Tibial nerve (tissue), 4 donors: ENCODE measurements at regions not wholly inside any gene's neighbourhood (a gene's known extent, or its start where the extent isn't known, plus 50 kb on each side); places are given as distances from the start of the nearest gene placed in this dataset.

Source experiments
- DNase-seq, 2 donors: peaks; one replicate each; pipeline ENCODE4 v3.0.0-alpha.2; 2019; ENCODE audit warnings: low spot score in 2 of 2
- H3K27ac ChIP-seq, 4 donors: fragments of 200-600 bp; sonication (generic) in 3 of 4; one replicate each; pipeline ENCODE4 v1.5.1; 2017 to 2019; ENCODE audit warnings: mild to moderate bottlenecking in 1 of 4
- H3K27me3 ChIP-seq, 2 donors: fragments of 200-600 bp; sonication (generic) in 1 of 2; one replicate each; pipeline versions ENCODE4 v1.5.1 to v1.6.0; 2017 to 2019
- H3K36me3 ChIP-seq, 3 donors: fragments of 200-600 bp; sonication (generic); one replicate each; pipeline ENCODE4 v1.5.1; 2018 to 2019
- H3K4me1 ChIP-seq, 4 donors: fragments of 200-600 bp; sonication (generic) in 3 of 4; one replicate each; pipeline ENCODE4 v1.5.1; 2017 to 2019
- H3K4me3 ChIP-seq, 4 donors: fragments of 200-600 bp; sonication (generic) in 3 of 4; one replicate each; pipeline ENCODE4 v1.5.1; 2017 to 2019; ENCODE audit warnings: mild to moderate bottlenecking in 1 of 4, moderate library complexity in 1 of 4
- H3K9me3 ChIP-seq, 4 donors: fragments of 200-600 bp; sonication (generic) in 3 of 4; one replicate each; pipeline ENCODE4 v1.5.1; 2017 to 2019
- EP300 ChIP-seq, 2 donors: sonication (generic); formaldehyde crosslinking; IDR thresholded peaks; one replicate each; pipeline ENCODE4 v1.6.1; 2017; ENCODE audit warnings: antibody characterized with exemption in 2 of 2, mild to moderate bottlenecking in 1 of 2
- POLR2A ChIP-seq, 2 donors: fragments of 450-650 bp; IDR thresholded peaks; one replicate each; pipeline ENCODE4 v1.6.1; 2017; ENCODE audit warnings: antibody characterized with exemption in 2 of 2, mild to moderate bottlenecking in 2 of 2, moderate library complexity in 2 of 2
- WGBS, 2 donors: methylation state at CpG; one replicate each; pipeline ENCODE4 v1.1.5; 2018; 5-methylcytosine and 5-hydroxymethylcytosine counted together
- TF ChIP-seq, protein P1 (sequence below), 5 experiments: fragments of 200-600 bp in 3 of 5; fragments of 450-650 bp in 2 of 5; sonication (generic) in 3 of 5; IDR thresholded peaks; one replicate each; pipeline ENCODE4 v1.5.1; 2016 to 2019; ENCODE audit warnings: antibody characterized with exemption in 5 of 5, mild to moderate bottlenecking in 3 of 5, moderate library complexity in 2 of 5

DNA sequence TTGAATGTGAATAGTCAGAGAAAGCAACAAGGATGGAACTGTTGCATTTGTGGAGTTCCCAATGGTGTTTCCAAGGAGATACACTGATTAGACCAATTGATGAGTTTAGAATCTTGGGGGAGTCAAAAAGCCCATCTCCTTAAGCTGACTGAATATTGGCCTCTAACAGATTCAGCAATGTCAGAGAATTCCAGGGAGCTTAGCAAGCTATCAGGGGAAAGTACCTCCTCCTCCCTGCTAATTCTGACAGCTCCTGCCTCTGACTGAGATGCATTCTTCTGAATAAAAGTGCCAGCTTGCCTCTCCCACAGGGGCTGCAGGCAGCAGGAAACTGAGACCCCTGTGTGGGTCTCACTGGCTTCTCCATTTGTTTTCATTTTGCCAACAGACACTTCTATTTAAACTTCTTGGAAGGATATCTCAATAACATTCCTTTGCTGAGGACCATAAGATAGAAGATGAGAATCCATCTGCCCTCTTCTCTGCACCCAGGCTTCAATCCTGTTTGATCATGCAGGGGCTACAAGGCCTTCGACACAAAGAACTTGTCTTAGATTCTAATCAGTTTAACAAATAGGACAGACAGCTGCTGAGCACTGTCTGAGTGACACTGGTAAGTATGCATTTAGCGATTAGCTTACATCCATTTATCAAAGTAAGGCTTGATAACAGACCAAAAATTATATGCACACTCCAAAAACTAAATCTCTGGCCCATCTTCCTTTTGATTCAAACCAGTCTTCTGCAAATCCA is 1080.8 kb downstream of the TUSC7 start:
- 76 to 87% methylated on average over 2 of the region's 2 CpGs for WGBS, 2 donors
- no peak overlapping the region for H3K4me3 ChIP-seq
- no peak for TF ChIP-seq POLR2A (IDR thresholded peaks at IDR 0.05)

DNA sequence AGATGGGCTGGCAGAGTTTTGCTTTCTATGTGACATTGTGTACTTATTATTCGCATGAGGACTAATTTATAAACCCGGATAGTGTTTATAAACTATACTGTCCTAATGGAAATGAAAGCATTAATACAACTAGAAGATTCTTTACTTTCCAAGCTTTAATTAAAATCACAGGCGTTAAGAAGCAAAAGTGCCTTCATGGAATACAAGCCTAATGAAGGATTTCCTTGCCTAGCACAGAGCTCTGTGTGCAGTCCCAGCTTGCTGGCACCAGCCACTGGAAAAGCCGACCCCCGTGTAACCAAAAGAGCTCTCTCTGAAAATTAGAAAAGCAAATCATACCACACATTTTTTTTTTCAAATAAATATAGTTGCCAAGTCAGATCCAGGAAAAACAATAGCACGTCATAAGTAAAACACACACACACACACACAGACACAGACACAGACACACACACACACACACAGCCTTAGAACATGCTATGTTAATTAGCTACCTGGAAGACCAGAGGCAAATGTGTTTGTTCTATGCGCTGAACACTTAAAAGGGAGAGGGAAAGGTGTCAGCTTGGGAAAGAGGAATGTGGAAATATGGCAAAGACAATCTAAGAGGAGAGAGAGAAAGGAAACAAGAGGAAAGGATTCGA is 1084.2 kb downstream of the TUSC7 start:
- Histone ChIP-seq H3K27ac (no peak overlapping the region), H3K9me3 (no peaks in the 10 kb centered on the region), H3K36me3 (no peaks in the 10 kb centered on the region), H3K4me3 (no peak overlapping the region), H3K27me3 (peaks cover 0 to 6% of the 10 kb centered on the region in 2 donors), H3K4me1 (peaks cover 0 to 2% (median 0%) of the 10 kb centered on the region in 4 donors)
- TF ChIP-seq POLR2A (IDR thresholded peaks at IDR 0.05) (no peak), EP300 (IDR thresholded peaks at IDR 0.05) (no peak)
- TF ChIP-seq, protein P1, sequence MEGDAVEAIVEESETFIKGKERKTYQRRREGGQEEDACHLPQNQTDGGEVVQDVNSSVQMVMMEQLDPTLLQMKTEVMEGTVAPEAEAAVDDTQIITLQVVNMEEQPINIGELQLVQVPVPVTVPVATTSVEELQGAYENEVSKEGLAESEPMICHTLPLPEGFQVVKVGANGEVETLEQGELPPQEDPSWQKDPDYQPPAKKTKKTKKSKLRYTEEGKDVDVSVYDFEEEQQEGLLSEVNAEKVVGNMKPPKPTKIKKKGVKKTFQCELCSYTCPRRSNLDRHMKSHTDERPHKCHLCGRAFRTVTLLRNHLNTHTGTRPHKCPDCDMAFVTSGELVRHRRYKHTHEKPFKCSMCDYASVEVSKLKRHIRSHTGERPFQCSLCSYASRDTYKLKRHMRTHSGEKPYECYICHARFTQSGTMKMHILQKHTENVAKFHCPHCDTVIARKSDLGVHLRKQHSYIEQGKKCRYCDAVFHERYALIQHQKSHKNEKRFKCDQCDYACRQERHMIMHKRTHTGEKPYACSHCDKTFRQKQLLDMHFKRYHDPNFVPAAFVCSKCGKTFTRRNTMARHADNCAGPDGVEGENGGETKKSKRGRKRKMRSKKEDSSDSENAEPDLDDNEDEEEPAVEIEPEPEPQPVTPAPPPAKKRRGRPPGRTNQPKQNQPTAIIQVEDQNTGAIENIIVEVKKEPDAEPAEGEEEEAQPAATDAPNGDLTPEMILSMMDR (IDR thresholded peaks at IDR 0.05), result no peak
- no peak for DNase-seq
- 38 to 47% methylated on average over 8 of the region's 8 CpGs for WGBS, 2 donors

More for the DNA sequence above, 1080.8 kb downstream of the TUSC7 start:
- DNase-seq, result no peak
- Histone ChIP-seq H3K9me3 (no peaks in the 10 kb centered on the region), H3K27ac (no peak overlapping the region), H3K27me3 (peaks cover 0 to 6% of the 10 kb centered on the region in 2 donors), H3K36me3 (no peaks in the 10 kb centered on the region), H3K4me1 (peaks cover 0 to 15% (median 0%) of the 10 kb centered on the region in 4 donors)

DNA sequence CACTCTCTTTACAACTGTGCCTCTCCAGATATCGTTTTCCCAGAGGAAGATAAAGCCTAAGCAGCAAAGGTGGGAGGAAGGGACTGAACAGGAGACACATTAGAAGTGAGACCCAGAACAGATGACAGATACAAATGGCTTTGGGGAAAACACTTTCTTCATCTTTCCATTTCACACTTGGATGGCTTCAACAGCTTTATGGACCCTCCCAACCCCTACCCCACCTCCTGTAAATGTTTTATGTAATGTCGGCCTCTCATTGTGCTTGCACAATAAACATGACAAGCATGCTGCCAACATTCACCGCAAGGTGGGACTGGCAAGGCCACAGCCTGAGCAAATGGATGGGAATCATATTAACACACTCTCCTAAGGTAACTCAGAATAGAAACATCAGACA is 1088.6 kb downstream of the TUSC7 start:
- Histone ChIP-seq H3K27ac (no peak overlapping the region), H3K9me3 (no peaks in the 10 kb centered on the region), H3K4me1 (no peaks in the 10 kb centered on the region), H3K27me3 (no peaks in the 10 kb centered on the region), H3K4me3 (no peak overlapping the region), H3K36me3 (no peaks in the 10 kb centered on the region)
- WGBS, 2 donors, result 77 to 85% methylated on average over 3 of the region's 3 CpGs
- TF ChIP-seq, protein P1 (IDR thresholded peaks at IDR 0.05), result no peak
- no peak for TF ChIP-seq POLR2A (IDR thresholded peaks at IDR 0.05)
- TF ChIP-seq EP300 (IDR thresholded peaks at IDR 0.05), result no peak
- DNase-seq, result no peak

DNA sequence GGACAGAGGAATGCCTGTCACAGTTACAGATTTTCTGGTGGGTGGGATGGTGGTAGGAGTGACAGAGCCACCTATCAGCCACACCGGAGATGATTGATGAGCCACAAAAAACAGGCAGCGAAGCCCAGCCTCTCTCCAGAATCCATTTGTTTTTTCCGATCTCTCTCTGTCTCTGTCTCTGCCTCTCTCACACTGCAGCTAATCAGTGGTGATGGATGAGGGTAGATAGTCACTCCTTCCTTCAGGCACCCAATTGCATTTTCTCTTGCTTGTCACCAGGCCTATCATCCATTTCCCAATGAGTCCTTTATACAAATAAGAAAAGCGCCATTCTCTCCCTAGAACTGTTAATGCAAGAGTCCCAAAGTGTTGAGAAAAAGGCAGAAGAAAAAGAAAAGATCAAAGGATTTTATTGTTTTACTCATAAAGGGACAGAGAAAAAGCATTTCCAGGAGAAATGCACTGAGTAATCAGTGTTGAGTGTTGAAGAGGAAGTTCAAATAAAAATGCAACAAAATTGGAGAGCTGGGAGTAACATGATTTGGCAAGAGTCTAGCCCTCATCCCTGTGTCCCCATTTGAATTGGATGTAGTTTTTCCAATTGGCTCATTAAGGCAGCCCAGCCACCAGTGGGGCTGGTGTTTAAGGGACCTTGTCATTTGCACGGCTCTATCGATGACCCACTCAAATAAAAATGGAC is 1089.3 kb downstream of the TUSC7 start:
- Histone ChIP-seq H3K27me3 (no peaks in the 10 kb centered on the region), H3K27ac (no peak overlapping the region), H3K9me3 (no peaks in the 10 kb centered on the region), H3K4me3 (no peak overlapping the region), H3K4me1 (no peaks in the 10 kb centered on the region), H3K36me3 (no peaks in the 10 kb centered on the region)
- WGBS, 2 donors, result 88 to 91% methylated on average over 6 of the region's 6 CpGs
- DNase-seq, result no peak
- no peak for TF ChIP-seq POLR2A (IDR thresholded peaks at IDR 0.05)
- TF ChIP-seq, protein P1 (IDR thresholded peaks at IDR 0.05), result no peak
- TF ChIP-seq EP300 (IDR thresholded peaks at IDR 0.05), result no peak

DNA sequence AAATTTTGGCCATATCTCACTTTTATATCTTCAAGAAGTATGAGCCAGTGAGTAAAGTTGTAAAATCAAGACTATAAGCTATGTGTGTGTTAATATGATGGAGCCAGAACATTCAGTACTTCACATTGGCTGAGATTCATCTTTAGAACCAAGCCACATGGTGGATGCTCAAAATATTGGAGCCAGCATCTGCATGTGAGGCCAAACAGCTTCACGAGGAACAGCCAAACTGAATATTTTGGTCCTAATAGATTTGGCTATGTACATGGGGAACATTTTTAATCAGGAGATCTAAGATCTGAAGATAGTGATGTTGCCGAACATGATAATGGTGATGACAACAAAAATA is 1089.8 kb downstream of the TUSC7 start:
- no peaks in the 10 kb centered on the region for H3K36me3 ChIP-seq
- 79 to 80% methylated on average over 2 of the region's 2 CpGs for WGBS, 2 donors
- H3K9me3 ChIP-seq, result no peaks in the 10 kb centered on the region
- H3K27ac ChIP-seq, result no peak overlapping the region
- no peak for TF ChIP-seq POLR2A (IDR thresholded peaks at IDR 0.05)
- TF ChIP-seq, protein P1 (IDR thresholded peaks at IDR 0.05), result no peak
- no peak for TF ChIP-seq EP300 (IDR thresholded peaks at IDR 0.05)
- H3K4me1 ChIP-seq, result no peaks in the 10 kb centered on the region
- no peak overlapping the region for H3K4me3 ChIP-seq
- no peaks in the 10 kb centered on the region for H3K27me3 ChIP-seq
- DNase-seq, result no peak
